C4-2B (cell line): ENCODE measurements at regions not wholly inside any gene's neighbourhood (a gene's known extent, or its start where the extent isn't known, plus 50 kb on each side); places are given as distances from the start of the nearest gene placed in this dataset.

ENCODE experiments used
- ZFX ChIP-seq: fragments of 450-650 bp; IDR thresholded peaks from 2 replicates; pipeline ENCODE4 v1.6.1; 2017
- TF ChIP-seq, protein P1 (sequence below): fragments of 450-650 bp; conservative IDR thresholded peaks from 2 replicates; pipeline ENCODE4 v1.5.1; 2017; ENCODE audit warnings: mild to moderate bottlenecking

- TF ChIP-seq, protein P1, sequence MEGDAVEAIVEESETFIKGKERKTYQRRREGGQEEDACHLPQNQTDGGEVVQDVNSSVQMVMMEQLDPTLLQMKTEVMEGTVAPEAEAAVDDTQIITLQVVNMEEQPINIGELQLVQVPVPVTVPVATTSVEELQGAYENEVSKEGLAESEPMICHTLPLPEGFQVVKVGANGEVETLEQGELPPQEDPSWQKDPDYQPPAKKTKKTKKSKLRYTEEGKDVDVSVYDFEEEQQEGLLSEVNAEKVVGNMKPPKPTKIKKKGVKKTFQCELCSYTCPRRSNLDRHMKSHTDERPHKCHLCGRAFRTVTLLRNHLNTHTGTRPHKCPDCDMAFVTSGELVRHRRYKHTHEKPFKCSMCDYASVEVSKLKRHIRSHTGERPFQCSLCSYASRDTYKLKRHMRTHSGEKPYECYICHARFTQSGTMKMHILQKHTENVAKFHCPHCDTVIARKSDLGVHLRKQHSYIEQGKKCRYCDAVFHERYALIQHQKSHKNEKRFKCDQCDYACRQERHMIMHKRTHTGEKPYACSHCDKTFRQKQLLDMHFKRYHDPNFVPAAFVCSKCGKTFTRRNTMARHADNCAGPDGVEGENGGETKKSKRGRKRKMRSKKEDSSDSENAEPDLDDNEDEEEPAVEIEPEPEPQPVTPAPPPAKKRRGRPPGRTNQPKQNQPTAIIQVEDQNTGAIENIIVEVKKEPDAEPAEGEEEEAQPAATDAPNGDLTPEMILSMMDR, result peak; percentile 13; the same call in 1 of the 2 replicates
- TF ChIP-seq ZFX, result no peak
These were observed 340.6 kb downstream of the PAX3 start for GRCh38 chr2:221958224-221958623.
